CD14-positive monocyte (primary cell): ENCODE measurements at regions not wholly inside any gene's neighbourhood (a gene's known extent, or its start where the extent isn't known, plus 50 kb on each side); places are given as distances from the start of the nearest gene placed in this dataset.

Source experiments
- DNase-seq, 3 donors: peaks; one replicate each; pipeline ENCODE4 v3.0.0-alpha.2; 2011 to 2022
- H2AFZ ChIP-seq: 2 replicates; pipeline ENCODE4 v1.6.0; 2012; ENCODE audit warnings: mild to moderate bottlenecking, low read depth, low read length, inconsistent platforms; ENCODE audit not compliant: insufficient read depth, poor library complexity, severe bottlenecking
- H3K27ac ChIP-seq, 2 donors: 1 replicate in 1 of 2; 2 replicates in 1 of 2; pipeline ENCODE4 v1.5.1; 2012 to 2013; ENCODE audit warnings: low read length in 2 of 2, control low read depth in 1 of 2, inconsistent platforms in 1 of 2, low read depth in 1 of 2, mild to moderate bottlenecking in 1 of 2
- H3K27me3 ChIP-seq, 2 donors: one replicate each; pipeline versions ENCODE4 v1.6.0 to v1.6.1; 2011 to 2013; ENCODE audit warnings: low read length in 2 of 2; ENCODE audit not compliant: control insufficient read depth in 2 of 2, insufficient read depth in 2 of 2
- H3K36me3 ChIP-seq, 2 donors: replicated peaks in 1 of 2; 1 replicate in 1 of 2; 2 replicates in 1 of 2; pipeline versions ENCODE4 v1.5.1 to v1.6.1; 2012 to 2013; ENCODE audit warnings: low read length in 2 of 2, control low read depth in 1 of 2, inconsistent platforms in 1 of 2, mild to moderate bottlenecking in 1 of 2; ENCODE audit not compliant: insufficient read depth in 2 of 2, control insufficient read depth in 1 of 2
- H3K4me1 ChIP-seq, 2 donors: 1 replicate in 1 of 2; 2 replicates in 1 of 2; pipeline versions ENCODE4 v1.5.1 to v1.6.1; 2012 to 2013; ENCODE audit warnings: low read length in 2 of 2, control low read depth in 1 of 2, inconsistent platforms in 1 of 2, mild to moderate bottlenecking in 1 of 2, moderate library complexity in 1 of 2; ENCODE audit not compliant: insufficient read depth in 2 of 2, control insufficient read depth in 1 of 2
- H3K4me2 ChIP-seq: replicated peaks from 2 replicates; pipeline ENCODE3; 2012; ENCODE audit warnings: low read length, moderate library complexity, mild to moderate bottlenecking; ENCODE audit not compliant: poor library complexity, severe bottlenecking; ENCODE audit errors: extremely low read depth
- H3K4me3 ChIP-seq, 3 experiments: fragments of 200-600 bp in 1 of 3; sonication (generic) in 1 of 3; replicated peaks in 1 of 3; 1 replicate in 2 of 3; 2 replicates in 1 of 3; pipeline ENCODE4 v1.5.1; 2011 to 2013; ENCODE audit warnings: low read length in 3 of 3, mild to moderate bottlenecking in 3 of 3, control low read depth in 2 of 3, low read depth in 2 of 3, inconsistent platforms in 1 of 3, moderate library complexity in 1 of 3
- H3K79me2 ChIP-seq: 2 replicates; pipeline ENCODE4 v1.6.0; 2012; ENCODE audit warnings: mild to moderate bottlenecking, control low read depth, inconsistent platforms, low read length, moderate library complexity; ENCODE audit not compliant: insufficient read depth
- H3K9ac ChIP-seq: 2 replicates; pipeline ENCODE4 v1.6.0; 2017; ENCODE audit warnings: low read length, mild to moderate bottlenecking; ENCODE audit not compliant: insufficient read depth, poor library complexity, severe bottlenecking
- H3K9me3 ChIP-seq, 2 donors: replicated peaks in 1 of 2; 1 replicate in 1 of 2; 2 replicates in 1 of 2; pipeline versions ENCODE4 v1.5.1 to v1.6.1; 2012 to 2013; ENCODE audit warnings: low read length in 2 of 2, control low read depth in 1 of 2; ENCODE audit not compliant: control insufficient read depth in 1 of 2, insufficient read depth in 1 of 2
- H4K20me1 ChIP-seq: 2 replicates; pipeline ENCODE4 v1.6.0; 2012; ENCODE audit warnings: mild to moderate bottlenecking, low read length, control low read depth, moderate library complexity; ENCODE audit not compliant: insufficient read depth
- H3K27ac Mint-ChIP-seq, 7 donors: one replicate each; pipeline ENCODE4 v1.8.0; 2020; ENCODE audit warnings: mild to moderate bottlenecking in 7 of 7, mixed read lengths in 7 of 7, moderate library complexity in 6 of 7, inconsistent platforms in 2 of 7
- H3K27me3 Mint-ChIP-seq, 3 donors: one replicate each; pipeline ENCODE4 v1.8.0; 2021 to 2022; ENCODE audit warnings: low read depth in 3 of 3, mild to moderate bottlenecking in 3 of 3, mixed read lengths in 3 of 3, moderate library complexity in 3 of 3, inconsistent platforms in 1 of 3
- H3K36me3 Mint-ChIP-seq, 2 donors: one replicate each; pipeline ENCODE4 v1.8.0; 2020; ENCODE audit warnings: mixed read lengths in 2 of 2, inconsistent platforms in 1 of 2, mild to moderate bottlenecking in 1 of 2
- H3K4me1 Mint-ChIP-seq: one replicate; pipeline ENCODE4 v1.8.0; 2020; ENCODE audit warnings: mild to moderate bottlenecking, mixed read lengths
- H3K4me3 Mint-ChIP-seq, 2 donors: one replicate each; pipeline ENCODE4 v1.8.0; 2020; ENCODE audit warnings: mild to moderate bottlenecking in 2 of 2, mixed read lengths in 2 of 2, moderate library complexity in 1 of 2
- H3K9me3 Mint-ChIP-seq, 7 donors: one replicate each; pipeline ENCODE4 v1.8.0; 2020 to 2022; ENCODE audit warnings: mixed read lengths in 7 of 7, mild to moderate bottlenecking in 6 of 7, moderate library complexity in 6 of 7, inconsistent platforms in 2 of 7
- CTCF ChIP-seq: fragments of 200-600 bp; IDR thresholded peaks from one replicate; pipeline ENCODE4 v1.8.0; 2022; ENCODE audit warnings: antibody characterized with exemption, mild to moderate bottlenecking
- WGBS: methylation state at CpG from one replicate; pipeline ENCODE4 v1.1.5; 2013; ENCODE audit warnings: missing lambda C conversion rate; ENCODE audit not compliant: insufficient coverage; 5-methylcytosine and 5-hydroxymethylcytosine counted together
- intact Hi-C, 2 donors: fragments of 100-400 bp; cut with micrococcal nuclease; formaldehyde crosslinking; loops; one replicate each; pipeline versions ENCODE4 v1.15.0 to v1.15.1; 2023

GRCh38 chr2:176531608-176532007 lies 262.4 kb downstream of the MTX2 start:
- no peaks in the 10 kb centered on the region for H3K9me3 Mint-ChIP-seq

GRCh38 chr2:176533505-176534193 lies 264.4 kb downstream of the MTX2 start:
- no peak for TF ChIP-seq CTCF
- Histone ChIP-seq H3K4me3 (no peak overlapping the region), H3K9me3 (no peaks in the 10 kb centered on the region), H3K36me3 (no peaks in the 10 kb centered on the region), H4K20me1 (no peaks in the 10 kb centered on the region), H3K79me2 (no peaks in the 10 kb centered on the region), H3K27me3 (peaks cover 4% of the 10 kb centered on the region in 2 donors), H3K27ac (no peak overlapping the region), H3K4me1 (no peaks in the 10 kb centered on the region), H2AFZ (no peak overlapping the region), H3K9ac (no peak overlapping the region), H3K4me2 (no peak overlapping the region)
- no peak overlapping the region for H3K27ac Mint-ChIP-seq
- intact Hi-C loops = no loop called here
- 92% methylated on average over 2 of the region's 4 CpGs for WGBS
- no peaks in the 10 kb centered on the region for H3K9me3 Mint-ChIP-seq
- H3K36me3 Mint-ChIP-seq = no peaks in the 10 kb centered on the region
- H3K4me1 Mint-ChIP-seq = no peaks in the 10 kb centered on the region
- H3K27me3 Mint-ChIP-seq = peaks cover 13 to 21% (median 14%) of the 10 kb centered on the region in 3 donors
- no peak for DNase-seq
- no peak overlapping the region for H3K4me3 Mint-ChIP-seq

More at GRCh38 chr2:176531608-176532007, 262.4 kb downstream of the MTX2 start:
- 97% methylated on average over 3 of the region's 4 CpGs for WGBS
- Histone ChIP-seq H3K9ac (no peak overlapping the region), H3K36me3 (no peaks in the 10 kb centered on the region), H3K9me3 (no peaks in the 10 kb centered on the region), H3K4me2 (no peak overlapping the region), H3K27me3 (peaks cover 4% of the 10 kb centered on the region in 2 donors), H3K4me3 (no peak overlapping the region), H3K79me2 (no peaks in the 10 kb centered on the region), H4K20me1 (no peaks in the 10 kb centered on the region), H3K4me1 (no peaks in the 10 kb centered on the region), H2AFZ (no peak overlapping the region), H3K27ac (no peak overlapping the region)
- Mint-ChIP-seq H3K4me3 (no peak overlapping the region), H3K27me3 (peaks cover 7 to 17% (median 14%) of the 10 kb centered on the region in 3 donors), H3K4me1 (no peaks in the 10 kb centered on the region), H3K27ac (no peak overlapping the region), H3K36me3 (no peaks in the 10 kb centered on the region)
- DNase-seq = no peak
- intact Hi-C loops = no loop called here
- TF ChIP-seq CTCF = no peak
